ENCODE measurements at regions not wholly inside any gene's neighbourhood (a gene's known extent, or its start where the extent isn't known, plus 50 kb on each side); places are given as distances from the start of the nearest gene placed in this dataset.
A peak's percentile ranks its signal among the peaks of the same experiment; 100 is the strongest.
"Not testable (repeated sequence)": the region's sequence is repeated elsewhere in the genome, so short reads cannot be mapped to it uniquely, and the experiment has no call there.

DNA sequence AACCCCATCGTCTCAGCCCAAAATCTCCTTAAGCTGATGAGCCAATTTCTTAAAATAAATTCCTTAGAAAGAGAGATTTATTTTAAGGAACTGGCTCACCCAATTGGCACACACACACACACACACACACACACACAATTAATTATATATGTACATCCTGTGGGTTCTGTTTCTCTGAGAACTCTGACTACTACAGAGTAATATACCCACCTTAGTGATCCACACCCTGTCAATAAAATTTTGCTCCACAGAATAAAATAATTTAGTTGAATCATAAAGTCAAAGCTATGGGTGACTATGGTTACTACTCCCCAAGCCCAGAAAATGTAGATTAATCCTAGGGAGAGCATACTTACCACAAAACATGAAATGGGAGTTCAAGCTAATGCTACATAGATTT is 131.0 kb downstream of the DMAC1 start:
- Mint-ChIP-seq H3K27ac (no peak overlapping the region), H3K27me3 (no peaks in the 10 kb centered on the region), H3K4me1 (no peaks in the 10 kb centered on the region), H3K4me3 (no peak overlapping the region), H3K36me3 (ENCODE audit: low read depth) (no peaks in the 10 kb centered on the region), H3K9me3 (no peaks in the 10 kb centered on the region)
- no peak for DNase-seq
- ChIA-PET POLR2A (no interaction called here), CTCF (no interaction called here)

DNA sequence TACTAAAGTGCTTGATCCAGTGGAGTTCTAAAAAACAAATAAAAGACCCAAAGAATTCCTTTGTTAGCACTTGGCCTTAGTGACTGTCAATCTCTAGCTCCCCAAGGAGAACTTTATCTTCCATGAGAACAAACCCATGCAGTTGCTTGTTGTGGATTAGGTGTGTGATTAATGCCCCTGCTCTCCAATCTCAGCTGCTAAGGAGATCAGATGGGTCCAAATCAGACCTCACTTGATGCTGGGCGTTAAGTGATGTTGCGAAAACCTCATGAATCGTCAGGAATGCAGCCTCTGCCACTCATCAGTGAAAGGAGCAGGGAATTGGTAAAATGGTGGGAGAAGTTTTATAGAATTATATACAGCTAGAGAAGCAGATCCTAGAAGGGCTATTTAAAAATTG is 133.7 kb downstream of the DMAC1 start:
- Mint-ChIP-seq H3K36me3 (ENCODE audit: low read depth) (no peaks in the 10 kb centered on the region), H3K4me1 (no peaks in the 10 kb centered on the region), H3K27ac (no peak overlapping the region), H3K9me3 (no peaks in the 10 kb centered on the region), H3K27me3 (no peaks in the 10 kb centered on the region), H3K4me3 (no peak overlapping the region)
- ChIA-PET CTCF (no interaction called here), POLR2A (no interaction called here)
- DNase-seq = no peak

DNA sequence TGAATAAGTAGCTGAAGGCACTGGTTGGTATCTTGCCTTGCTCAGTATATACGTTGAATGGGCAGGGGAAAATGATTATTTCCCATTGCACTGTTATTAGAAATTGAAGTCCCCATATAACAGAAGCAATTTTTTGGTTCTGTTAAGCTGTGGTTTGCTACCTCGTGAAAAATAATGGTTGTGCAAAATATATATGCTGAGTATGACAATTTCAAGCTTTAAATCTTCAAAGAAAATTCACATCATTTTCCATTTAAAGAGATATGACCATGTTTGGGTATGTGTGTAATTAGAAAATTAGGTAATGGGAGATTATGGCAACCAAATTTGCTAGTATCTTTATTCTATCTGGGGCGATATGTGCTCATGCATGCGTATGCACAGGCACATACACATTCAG is 139.8 kb downstream of the DMAC1 start:
- Mint-ChIP-seq H3K36me3 (ENCODE audit: low read depth) (no peaks in the 10 kb centered on the region), H3K4me3 (no peak overlapping the region), H3K27ac (no peak overlapping the region), H3K27me3 (no peaks in the 10 kb centered on the region), H3K4me1 (no peaks in the 10 kb centered on the region), H3K9me3 (no peaks in the 10 kb centered on the region)
- no peak for DNase-seq
- CTCF ChIA-PET = interaction anchor here (1.4 to 5.8 kb wide), 2 partner anchors 88 to 607 kb away, joined by 4 to 48 read pairs; no protein-coding TSS in a partner anchor
- POLR2A ChIA-PET = no interaction called here

GRCh38 chr9:7656636-7657035 is 142.9 kb downstream of the DMAC1 start:
- H3K9me3 Mint-ChIP-seq = no peaks in the 10 kb centered on the region
- H3K36me3 Mint-ChIP-seq (ENCODE audit: low read depth) = no peaks in the 10 kb centered on the region
- no peak for DNase-seq
- ChIA-PET POLR2A (no interaction called here), CTCF (interaction anchor here (0.9 to 5.8 kb wide), 4 partner anchors 42 to 193 kb away, joined by 3 to 48 read pairs (median 6); no protein-coding TSS in a partner anchor)
- H3K4me1 Mint-ChIP-seq = peaks cover 5% of the 10 kb centered on the region
- H3K4me3 Mint-ChIP-seq = no peak overlapping the region
- no peak overlapping the region for H3K27ac Mint-ChIP-seq
- H3K27me3 Mint-ChIP-seq = no peaks in the 10 kb centered on the region

DNA sequence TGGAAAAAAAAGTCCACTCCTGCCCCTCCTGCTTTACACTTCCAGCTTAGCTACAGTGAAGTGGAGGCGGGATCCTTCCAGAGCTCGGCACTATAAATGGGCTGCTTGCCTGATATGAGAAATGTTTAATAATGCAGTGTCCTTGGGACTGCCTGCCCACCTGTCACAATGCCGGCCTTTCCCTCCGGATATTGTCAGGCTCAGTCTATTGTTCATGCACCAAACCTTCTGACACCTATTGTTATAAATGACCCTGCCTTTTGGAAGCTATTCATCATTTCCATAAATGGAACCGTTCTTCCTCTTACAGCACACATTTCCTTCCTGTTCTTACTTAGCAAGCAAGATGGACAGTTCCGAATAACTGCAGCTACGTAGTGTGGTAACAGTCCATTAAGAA is 146.3 kb downstream of the DMAC1 start:
- no peak for DNase-seq
- no peak overlapping the region for H3K27ac Mint-ChIP-seq
- POLR2A ChIA-PET = no interaction called here
- H3K4me3 Mint-ChIP-seq = no peak overlapping the region
- H3K36me3 Mint-ChIP-seq (ENCODE audit: low read depth) = no peaks in the 10 kb centered on the region
- H3K9me3 Mint-ChIP-seq = no peaks in the 10 kb centered on the region
- peaks cover 5% of the 10 kb centered on the region for H3K4me1 Mint-ChIP-seq
- no peaks in the 10 kb centered on the region for H3K27me3 Mint-ChIP-seq
- CTCF ChIA-PET = no interaction called here

GRCh38 chr9:7640231-7640630 is 159.3 kb downstream of the DMAC1 start:
- Mint-ChIP-seq H3K36me3 (ENCODE audit: low read depth) (no peaks in the 10 kb centered on the region), H3K27me3 (peaks cover 2% of the 10 kb centered on the region), H3K4me3 (no peak overlapping the region), H3K4me1 (no peaks in the 10 kb centered on the region), H3K9me3 (peaks cover 3% of the 10 kb centered on the region), H3K27ac (no peak overlapping the region)
- DNase-seq = no peak
- CTCF ChIA-PET = no interaction called here
- POLR2A ChIA-PET = no interaction called here

DNA sequence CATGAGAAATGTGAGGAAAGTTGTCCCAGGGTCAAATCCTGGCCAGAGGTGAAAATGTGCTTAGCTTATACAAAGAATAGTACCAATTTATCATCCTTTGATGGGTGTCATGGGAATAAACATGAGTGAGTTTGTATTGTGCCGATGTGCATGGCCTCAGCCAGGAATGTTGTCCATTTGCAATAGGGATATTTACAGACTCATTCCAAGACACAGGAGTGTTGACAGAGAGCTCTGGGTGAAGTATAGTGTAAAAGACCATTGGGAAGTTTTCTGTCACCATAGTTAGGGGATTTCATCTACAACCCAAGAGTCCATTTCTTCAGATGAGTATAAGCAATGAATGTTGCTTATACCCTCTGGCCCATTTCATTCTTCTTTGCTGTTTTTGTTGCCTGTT is 160.1 kb downstream of the DMAC1 start:
- DNase-seq = no peak
- ChIA-PET POLR2A (no interaction called here), CTCF (no interaction called here)
- H3K36me3 Mint-ChIP-seq (ENCODE audit: low read depth) = no peaks in the 10 kb centered on the region
- no peak overlapping the region for H3K27ac Mint-ChIP-seq
- no peak overlapping the region for H3K4me3 Mint-ChIP-seq
- H3K27me3 Mint-ChIP-seq = peaks cover 2% of the 10 kb centered on the region
- H3K4me1 Mint-ChIP-seq = no peaks in the 10 kb centered on the region
- no peaks in the 10 kb centered on the region for H3K9me3 Mint-ChIP-seq

- CTCF ChIA-PET = interaction anchor here (1.3 kb wide), 1 partner anchor 22 kb away, joined by 3 read pairs; no protein-coding TSS in a partner anchor
- Mint-ChIP-seq H3K27me3 (peaks cover 5% of the 10 kb centered on the region), H3K9me3 (peaks cover 4% of the 10 kb centered on the region), H3K27ac (no peak overlapping the region), H3K4me1 (no peaks in the 10 kb centered on the region), H3K4me3 (no peak overlapping the region), H3K36me3 (ENCODE audit: low read depth) (no peaks in the 10 kb centered on the region)
- DNase-seq = no peak
- POLR2A ChIA-PET = no interaction called here
Observed at GRCh38 chr9:7636838-7637467, 162.6 kb downstream of the DMAC1 start.

- Mint-ChIP-seq H3K27ac (no peak overlapping the region), H3K4me1 (no peaks in the 10 kb centered on the region), H3K27me3 (peaks cover 6% of the 10 kb centered on the region), H3K36me3 (ENCODE audit: low read depth) (no peaks in the 10 kb centered on the region), H3K4me3 (no peak overlapping the region), H3K9me3 (peaks cover 6% of the 10 kb centered on the region)
- DNase-seq = no peak
- ChIA-PET POLR2A (no interaction called here), CTCF (no interaction called here)
Observed at GRCh38 chr9:7636309-7636708, 163.3 kb downstream of the DMAC1 start.

DNA sequence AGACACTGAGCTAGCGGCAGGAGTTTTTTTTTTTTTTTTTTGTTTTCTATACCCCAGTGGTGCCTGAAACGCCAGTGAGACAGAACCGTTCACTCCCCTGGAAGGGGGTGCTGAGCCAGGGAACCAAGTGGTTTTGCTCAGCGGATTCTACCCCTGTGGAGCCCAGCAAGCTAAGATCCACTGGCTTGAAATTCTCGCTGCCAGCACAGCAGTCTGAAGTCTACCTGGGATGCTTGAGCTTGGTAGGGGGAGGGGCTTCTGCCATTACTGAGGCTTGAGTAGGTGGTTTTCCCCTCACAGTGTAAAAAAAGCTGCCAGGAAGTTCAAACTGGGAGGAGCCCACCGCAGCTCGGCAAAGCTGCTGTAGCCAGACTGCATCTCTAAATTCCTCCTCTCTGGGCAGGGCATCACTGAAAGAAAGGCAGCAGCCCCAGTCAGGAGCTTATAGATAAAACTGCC is 173.0 kb downstream of the DMAC1 start:
- H3K4me1 Mint-ChIP-seq = peaks cover 29% of the 10 kb centered on the region
- H3K4me3 Mint-ChIP-seq = peak overlapping the region; percentile 23
- H3K9me3 Mint-ChIP-seq = peaks cover 42% of the 10 kb centered on the region
- CTCF ChIA-PET = interaction anchor here (1.3 kb wide), 1 partner anchor 12 kb away, joined by 7 read pairs; no protein-coding TSS in a partner anchor
- POLR2A ChIA-PET = interaction anchor here (1.6 kb wide), 1 partner anchor 12 kb away, joined by 10 read pairs; no protein-coding TSS in a partner anchor
- H3K36me3 Mint-ChIP-seq (ENCODE audit: low read depth) = peaks cover 38% of the 10 kb centered on the region
- peak; percentile 71 for DNase-seq
- peak overlapping the region; percentile 67 for H3K27ac Mint-ChIP-seq
- H3K27me3 Mint-ChIP-seq = not testable (repeated sequence)

- Mint-ChIP-seq H3K27ac (no peak overlapping the region), H3K4me3 (no peak overlapping the region), H3K4me1 (peaks cover 23% of the 10 kb centered on the region), H3K36me3 (ENCODE audit: low read depth) (peaks cover 9% of the 10 kb centered on the region), H3K9me3 (peaks cover 11% of the 10 kb centered on the region), H3K27me3 (no peaks in the 10 kb centered on the region)
- ChIA-PET CTCF (no interaction called here), POLR2A (no interaction called here)
- DNase-seq = no peak
Observed at GRCh38 chr9:7622481-7622880, 177.1 kb downstream of the DMAC1 start.

DNA sequence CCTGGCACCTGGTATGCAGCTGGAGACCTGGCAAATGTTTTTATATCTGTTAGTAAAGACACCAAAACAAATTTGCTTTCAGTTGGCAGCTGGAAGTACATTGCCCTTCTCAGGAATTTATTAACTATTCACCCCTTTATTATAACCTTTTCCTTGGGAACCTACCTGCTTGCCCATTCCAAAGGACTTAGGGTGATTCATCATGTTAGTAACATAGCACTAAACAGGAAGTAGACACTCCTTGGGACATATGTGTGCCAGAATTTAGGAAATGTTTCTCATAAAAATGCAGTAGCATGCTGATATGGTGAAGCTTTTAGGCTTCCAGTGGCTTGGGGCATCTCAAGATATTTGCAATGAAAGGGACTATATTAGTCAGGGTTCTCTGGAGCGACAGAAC is 184.2 kb downstream of the DMAC1 start:
- no peak overlapping the region for H3K27ac Mint-ChIP-seq
- DNase-seq = no peak
- no peaks in the 10 kb centered on the region for H3K9me3 Mint-ChIP-seq
- H3K4me1 Mint-ChIP-seq = peaks cover 35% of the 10 kb centered on the region
- H3K4me3 Mint-ChIP-seq = no peak overlapping the region
- H3K27me3 Mint-ChIP-seq = peaks cover 4% of the 10 kb centered on the region
- ChIA-PET POLR2A (interaction anchor here (2.4 kb wide), 1 partner anchor 11 kb away, joined by 10 read pairs; no protein-coding TSS in a partner anchor), CTCF (interaction anchor here (2.1 kb wide), 1 partner anchor 41 kb away, joined by 8 read pairs; no protein-coding TSS in a partner anchor)
- peaks cover 6% of the 10 kb centered on the region for H3K36me3 Mint-ChIP-seq (ENCODE audit: low read depth)

GRCh38 chr9:7613931-7614330 is 185.6 kb downstream of the DMAC1 start:
- Mint-ChIP-seq H3K36me3 (ENCODE audit: low read depth) (peaks cover 6% of the 10 kb centered on the region), H3K4me3 (peak overlapping the region; percentile 53), H3K4me1 (peaks cover 35% of the 10 kb centered on the region), H3K9me3 (no peaks in the 10 kb centered on the region), H3K27ac (peak overlapping the region; percentile 71), H3K27me3 (peaks cover 4% of the 10 kb centered on the region)
- CTCF ChIA-PET = interaction anchor here (0.6 to 2.1 kb wide), 5 partner anchors 13 to 920 kb away, joined by 3 to 8 read pairs (median 4); no protein-coding TSS in a partner anchor
- DNase-seq = no peak
- POLR2A ChIA-PET = interaction anchor here (2.4 kb wide), 1 partner anchor 13 kb away, joined by 10 read pairs; no protein-coding TSS in a partner anchor

DNA sequence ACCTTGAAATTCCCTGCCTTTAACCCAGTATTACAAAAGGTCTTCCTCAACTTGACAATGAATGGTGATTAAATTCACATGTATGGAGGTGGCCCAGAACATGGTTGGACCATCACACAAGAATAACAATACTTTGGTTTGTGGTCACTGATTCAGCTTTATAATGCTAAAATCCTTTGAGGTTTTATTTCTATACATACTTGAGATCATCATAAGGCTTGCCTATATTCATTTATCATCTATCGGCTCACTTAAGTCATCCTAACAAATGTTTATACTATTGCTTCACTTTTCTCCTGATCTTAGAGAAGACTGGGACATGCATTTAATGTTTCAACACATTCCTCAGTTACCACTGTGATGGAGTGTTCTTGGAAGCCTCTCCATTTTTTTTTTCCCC is 191.3 kb downstream of the DMAC1 start:
- H3K9me3 Mint-ChIP-seq = no peaks in the 10 kb centered on the region
- ChIA-PET CTCF (no interaction called here), POLR2A (no interaction called here)
- no peak for DNase-seq
- no peak overlapping the region for H3K4me3 Mint-ChIP-seq
- H3K27me3 Mint-ChIP-seq = peaks cover 4% of the 10 kb centered on the region
- H3K4me1 Mint-ChIP-seq = peaks cover 3% of the 10 kb centered on the region
- no peak overlapping the region for H3K27ac Mint-ChIP-seq
- peaks cover 6% of the 10 kb centered on the region for H3K36me3 Mint-ChIP-seq (ENCODE audit: low read depth)
